C4-2B (cell line): ENCODE measurements at regions not wholly inside any gene's neighbourhood (a gene's known extent, or its start where the extent isn't known, plus 50 kb on each side); places are given as distances from the start of the nearest gene placed in this dataset.

Experiments
- CTCF ChIP-seq: fragments of 450-650 bp; conservative IDR thresholded peaks from 2 replicates; pipeline ENCODE4 v1.5.1; 2017; ENCODE audit warnings: mild to moderate bottlenecking
- ZFX ChIP-seq: fragments of 450-650 bp; IDR thresholded peaks from 2 replicates; pipeline ENCODE4 v1.6.1; 2017

DNA sequence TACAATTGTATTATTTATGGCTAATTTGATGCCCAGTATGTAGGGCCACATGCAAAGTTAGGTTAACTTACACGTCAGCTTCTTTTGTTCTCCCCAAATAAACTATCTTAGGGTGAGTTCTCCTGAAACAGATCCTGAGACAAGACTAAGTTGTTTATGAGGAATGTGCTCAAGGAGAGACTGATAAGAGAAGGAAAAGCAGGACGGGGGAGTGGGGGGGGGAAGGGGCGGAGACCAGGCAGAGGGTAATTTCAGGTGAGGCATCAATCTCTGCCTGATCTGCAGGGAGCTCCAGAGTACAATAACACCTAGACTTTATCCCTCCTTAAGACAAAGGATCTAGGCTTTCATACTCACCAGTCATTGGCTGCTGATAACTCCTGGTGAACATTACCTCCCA is 220.6 kb upstream of the BTBD3 start:
- TF ChIP-seq CTCF (no peak), ZFX (no peak)
